HG02798 (cell line): ENCODE measurements at regions not wholly inside any gene's neighbourhood (a gene's known extent, or its start where the extent isn't known, plus 50 kb on each side); places are given as distances from the start of the nearest gene placed in this dataset.

ENCODE experiments used
- ATAC-seq: cut with Tn5 transposase; IDR thresholded peaks from one replicate; pipeline ENCODE4 v1.9.1; 2021; ENCODE audit warnings: mild to moderate bottlenecking; ENCODE audit not compliant: unreplicated experiment, poor library complexity

- ATAC-seq = no peak
Measured at GRCh38 chr21:21715266-21715969, 717.2 kb downstream of the NCAM2 start.

GRCh38 chr21:21722731-21723130 lies 724.5 kb downstream of the NCAM2 start:
- no peak for ATAC-seq

GRCh38 chr21:21730512-21730911 lies 732.3 kb downstream of the NCAM2 start:
- ATAC-seq = no peak

GRCh38 chr21:21731626-21732025 lies 733.4 kb downstream of the NCAM2 start:
- ATAC-seq = no peak

GRCh38 chr21:21734088-21734487 lies 735.9 kb downstream of the NCAM2 start:
- no peak for ATAC-seq

GRCh38 chr21:21737186-21737585 lies 739.0 kb downstream of the NCAM2 start:
- ATAC-seq = no peak

GRCh38 chr21:21740207-21740606 lies 742.0 kb downstream of the NCAM2 start:
- ATAC-seq = no peak

- no peak for ATAC-seq
Measured at GRCh38 chr21:21750124-21750825, 752.1 kb downstream of the NCAM2 start.

GRCh38 chr21:21751286-21751685 lies 753.1 kb downstream of the NCAM2 start:
- no peak for ATAC-seq

- no peak for ATAC-seq
Measured at GRCh38 chr21:21762855-21763254, 764.6 kb downstream of the NCAM2 start.

GRCh38 chr21:21764281-21764680 lies 766.1 kb downstream of the NCAM2 start:
- no peak for ATAC-seq

- no peak for ATAC-seq
Measured at GRCh38 chr21:21767276-21767675, 769.1 kb downstream of the NCAM2 start.

- no peak for ATAC-seq
Measured at GRCh38 chr21:21788591-21788990, 790.4 kb downstream of the NCAM2 start.

GRCh38 chr21:21801921-21802320 lies 803.7 kb downstream of the NCAM2 start:
- no peak for ATAC-seq

GRCh38 chr21:21806711-21807597 lies 808.7 kb downstream of the NCAM2 start:
- no peak for ATAC-seq

GRCh38 chr21:21807598-21807903 lies 809.3 kb downstream of the NCAM2 start:
- ATAC-seq = no peak

GRCh38 chr21:21813289-21813688 lies 815.1 kb downstream of the NCAM2 start:
- no peak for ATAC-seq

GRCh38 chr21:21813934-21814333 lies 815.7 kb downstream of the NCAM2 start:
- ATAC-seq = no peak

- ATAC-seq = no peak
Measured at GRCh38 chr21:21816778-21817177, 818.6 kb downstream of the NCAM2 start.

GRCh38 chr21:21818898-21819297 lies 820.7 kb downstream of the NCAM2 start:
- no peak for ATAC-seq

- ATAC-seq = no peak
Measured at GRCh38 chr21:21828130-21828529, 829.9 kb downstream of the NCAM2 start.
